ENCODE measurements at regions not wholly inside any gene's neighbourhood (a gene's known extent, or its start where the extent isn't known, plus 50 kb on each side); places are given as distances from the start of the nearest gene placed in this dataset.

DNA sequence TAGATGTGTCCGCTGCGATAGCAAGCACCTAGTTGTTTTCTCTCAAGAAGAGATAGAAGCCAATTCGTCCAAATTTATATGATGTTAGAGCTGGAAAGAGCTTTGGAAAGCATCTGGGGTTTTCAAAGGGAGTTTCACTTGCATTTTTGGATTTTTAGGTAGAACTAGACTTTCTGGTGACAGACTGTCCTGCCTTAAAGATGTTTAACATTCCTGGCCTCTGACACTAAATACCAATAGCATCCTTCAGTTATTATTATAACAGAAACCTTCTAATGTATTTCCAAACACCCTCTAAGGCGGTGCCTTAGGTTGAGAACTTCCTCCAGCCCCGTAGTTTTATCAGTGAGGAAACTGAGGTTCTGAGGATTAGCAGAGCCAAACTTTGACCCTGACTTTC lies 305.3 kb downstream of the SATB1 start:
- TF ChIP-seq POLR2A (IDR thresholded peaks at IDR 0.05; ENCODE audit: low read depth, low read length) (no peak), TAF1 (IDR thresholded peaks at IDR 0.05; ENCODE audit: borderline replicate concordance, low read depth, low read length) (no peak), POLR2AphosphoS5 (IDR thresholded peaks at IDR 0.05; ENCODE audit: low read depth, low read length) (no peak)

Data from GM12892 (cell line).